GM19238 (cell line): ENCODE measurements at regions not wholly inside any gene's neighbourhood (a gene's known extent, or its start where the extent isn't known, plus 50 kb on each side); places are given as distances from the start of the nearest gene placed in this dataset.

Experiments
- DNase-seq: peaks from one replicate; pipeline ENCODE4 v3.0.0; 2011; ENCODE audit warnings: low spot score; ENCODE audit not compliant: insufficient read length

DNA sequence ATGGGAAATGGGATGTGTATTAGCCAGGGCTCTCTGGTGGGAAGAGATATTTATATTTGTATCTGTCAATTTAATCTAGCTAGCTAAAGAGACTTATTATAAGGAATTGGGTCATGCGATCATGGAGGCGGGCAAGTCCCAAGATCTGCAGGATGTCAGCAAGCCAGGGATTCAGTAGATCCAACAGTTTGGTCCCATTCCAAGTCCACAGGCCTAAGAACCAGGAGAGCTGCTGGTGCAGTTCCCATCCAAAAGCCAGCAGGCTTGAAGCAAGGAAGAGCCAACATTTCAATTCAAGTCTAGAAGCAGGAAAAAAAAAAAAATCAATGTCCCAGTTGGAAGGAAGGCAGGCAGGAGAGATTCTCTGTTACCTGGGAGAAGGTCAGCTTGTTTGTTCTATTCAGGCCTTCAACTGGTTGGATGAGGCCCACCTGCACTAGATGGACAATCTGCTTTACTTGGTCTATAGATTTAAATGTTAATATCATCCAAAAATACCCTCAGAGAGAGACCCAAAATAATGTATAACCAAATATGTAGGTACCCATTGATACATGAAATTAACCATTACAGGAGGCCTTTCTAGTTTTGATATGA lies 60.7 kb upstream of the BCAT1 start:
- no peak for DNase-seq

GRCh38 chr12:25005376-25005775 lies 56.5 kb upstream of the BCAT1 start:
- no peak for DNase-seq

- DNase-seq: no peak
Observed at GRCh38 chr12:25004447-25004846, 55.5 kb upstream of the BCAT1 start.

GRCh38 chr12:25001311-25001710 lies 52.4 kb upstream of the BCAT1 start:
- no peak for DNase-seq
